ENCODE measurements at regions not wholly inside any gene's neighbourhood (a gene's known extent, or its start where the extent isn't known, plus 50 kb on each side); places are given as distances from the start of the nearest gene placed in this dataset.

DNA sequence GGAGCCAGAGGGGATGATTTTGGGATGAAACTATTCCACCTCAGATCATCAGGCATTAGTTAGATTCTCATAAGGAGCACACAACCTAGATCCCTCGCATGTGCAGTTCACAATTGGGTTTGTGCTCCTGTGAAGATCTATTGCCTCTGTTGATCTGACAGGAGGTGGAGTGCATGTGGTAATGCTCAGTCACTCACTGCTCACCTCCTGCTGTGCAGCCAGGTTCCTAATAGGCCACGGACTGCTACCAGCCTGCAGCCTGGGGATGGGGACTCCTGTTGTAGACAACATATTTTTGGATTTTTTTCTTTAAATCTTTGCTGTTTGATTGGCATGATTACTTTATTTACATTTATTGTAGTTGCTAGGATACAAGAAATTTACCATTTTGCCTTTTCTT lies 765.0 kb downstream of the INHBA start:
- TF ChIP-seq POLR2A (IDR thresholded peaks at IDR 0.05) (no peak), CTCF (IDR thresholded peaks at IDR 0.05) (no peak)
